GM23248 (cell line): ENCODE measurements at regions not wholly inside any gene's neighbourhood (a gene's known extent, or its start where the extent isn't known, plus 50 kb on each side); places are given as distances from the start of the nearest gene placed in this dataset.

Experiments
- EZH2 ChIP-seq: fragments of 200-600 bp; sonication (generic); IDR thresholded peaks from 2 replicates; pipeline ENCODE4 v1.6.1; 2018; ENCODE audit warnings: antibody characterized with exemption, mild to moderate bottlenecking; ENCODE audit not compliant: insufficient read depth, poor library complexity, severe bottlenecking
- EZH2phosphoT487 ChIP-seq: fragments of 200-600 bp; sonication (generic); IDR thresholded peaks from 2 replicates; pipeline ENCODE4 v1.6.1; 2018; ENCODE audit warnings: antibody characterized with exemption, moderate library complexity, mild to moderate bottlenecking, low read depth; ENCODE audit not compliant: insufficient read depth

DNA sequence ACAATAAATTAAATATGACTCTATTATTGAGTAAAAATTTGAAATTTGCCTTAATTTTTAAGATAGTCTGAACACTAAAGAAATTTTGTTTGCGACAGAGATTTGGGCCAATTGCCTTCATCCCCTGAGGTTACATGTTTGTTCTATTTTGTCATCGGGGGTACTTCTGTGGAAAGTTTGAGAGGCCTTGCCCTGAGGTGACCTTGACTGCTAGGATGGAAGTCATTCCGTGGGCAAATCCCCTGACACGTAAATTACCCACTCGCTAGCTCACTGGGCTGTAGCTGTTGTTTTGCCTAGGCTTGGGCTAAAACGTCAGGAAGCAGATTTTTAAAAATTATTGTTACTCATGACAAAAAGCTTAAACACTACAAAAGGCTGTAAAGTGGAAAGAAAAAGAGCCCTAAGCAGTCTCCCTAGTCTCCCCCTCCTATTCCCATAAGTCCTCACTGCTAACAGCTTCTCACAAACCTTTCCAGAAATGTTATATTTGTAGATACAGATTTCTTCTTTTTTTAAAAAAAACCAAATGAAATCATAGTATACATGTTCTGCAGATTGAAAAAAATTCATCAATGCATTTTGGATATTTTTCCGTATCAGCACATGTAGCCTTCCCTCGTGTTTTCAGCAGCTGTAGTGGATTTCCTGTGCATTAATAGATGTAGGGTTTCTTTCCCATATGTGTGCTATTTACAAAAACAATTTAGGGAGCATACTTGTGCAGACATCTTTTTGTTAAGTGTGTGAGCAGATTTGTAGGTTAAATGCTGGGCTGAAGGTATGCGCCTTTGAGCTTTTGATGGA, 142.7 kb downstream of the MRPS6 start:
- no peak for TF ChIP-seq EZH2
- no peak for TF ChIP-seq EZH2phosphoT487
